OCI-LY7 (cell line): ENCODE measurements at regions not wholly inside any gene's neighbourhood (a gene's known extent, or its start where the extent isn't known, plus 50 kb on each side); places are given as distances from the start of the nearest gene placed in this dataset.
A peak's percentile ranks its signal among the peaks of the same experiment; 100 is the strongest.

Experiments
- BruUV-seq: library from RNA; stranded (reverse); fragments of 400-500 nt; replicated peaks from 2 replicates; lab custom pipeline; 2021; lab: Mats Ljungman, UMichigan
- CTCF ChIA-PET: fragments of 300-600 bp; sonication (Branson Sonifier 250); formaldehyde crosslinking; loops from one replicate; lab custom pipeline; 2022; ENCODE audit warnings: antibody characterized with exemption; ENCODE audit not compliant: unreplicated experiment; lab: Charles Lee
- POLR2A ChIA-PET: fragments of 300-600 bp; sonication (Branson Sonifier 250); formaldehyde crosslinking; loops from one replicate; lab custom pipeline; 2022; ENCODE audit warnings: antibody characterized with exemption; lab: Charles Lee
- DNase-seq: peaks from one replicate; pipeline ENCODE4 v3.0.0-alpha.2; 2015; ENCODE audit warnings: low spot score
- H2AFZ ChIP-seq: fragments of 200-600 bp; sonication (generic), shearing (Covaris generic); 2 replicates; pipeline ENCODE4 v1.6.1; 2014; ENCODE audit warnings: mild to moderate bottlenecking, antibody characterized with exemption, low read length, moderate library complexity
- H3K27ac ChIP-seq: fragments of 200-600 bp; sonication (generic); 2 replicates; pipeline ENCODE4 v1.5.1; 2014; ENCODE audit warnings: mixed run types, low read depth, mild to moderate bottlenecking, moderate library complexity, low read length, inconsistent platforms; ENCODE audit not compliant: poor library complexity, severe bottlenecking
- H3K36me3 ChIP-seq: fragments of 200-600 bp; sonication (generic); 2 replicates; pipeline ENCODE4 v1.6.1; 2014; ENCODE audit warnings: mild to moderate bottlenecking, antibody characterized with exemption, low read length, moderate library complexity, mixed read lengths; ENCODE audit not compliant: insufficient read depth
- H3K4me1 ChIP-seq: fragments of 200-600 bp; sonication (generic); 2 replicates; pipeline ENCODE4 v1.5.1; 2014; ENCODE audit warnings: mild to moderate bottlenecking, low read length; ENCODE audit not compliant: insufficient read depth, poor library complexity, severe bottlenecking
- H3K4me2 ChIP-seq: fragments of 200-600 bp; sonication (generic); 2 replicates; pipeline ENCODE4 v1.6.1; 2014; ENCODE audit warnings: mild to moderate bottlenecking, low read length
- H3K4me3 ChIP-seq: fragments of 200-600 bp; sonication (generic); 2 replicates; pipeline ENCODE4 v1.5.1; 2014; ENCODE audit warnings: mild to moderate bottlenecking, low read depth, low read length; ENCODE audit not compliant: poor library complexity, severe bottlenecking
- H3K79me2 ChIP-seq: fragments of 200-600 bp; sonication (generic); 2 replicates; pipeline ENCODE4 v1.6.1; 2016; ENCODE audit warnings: low read depth, mild to moderate bottlenecking, low read length, moderate library complexity, mixed read lengths; ENCODE audit not compliant: insufficient read depth
- H3K9me2 ChIP-seq: fragments of 200-600 bp; sonication (generic); 2 replicates; pipeline ENCODE4 v1.6.1; 2016; ENCODE audit warnings: mild to moderate bottlenecking, low read length, mixed read lengths; ENCODE audit not compliant: insufficient read depth
- H3K9me3 ChIP-seq: fragments of 200-600 bp; sonication (generic); 2 replicates; pipeline ENCODE4 v1.6.1; 2014; ENCODE audit warnings: mild to moderate bottlenecking, mixed run types, low read length, mixed read lengths
- H4K20me1 ChIP-seq: fragments of 200-600 bp; sonication (generic); 2 replicates; pipeline ENCODE4 v1.6.1; 2014; ENCODE audit warnings: mild to moderate bottlenecking, antibody characterized with exemption, low read length, moderate library complexity, mixed read lengths; ENCODE audit not compliant: insufficient read depth
- CTCF ChIP-seq: fragments of 200-600 bp; sonication (generic); conservative IDR thresholded peaks from 2 replicates; pipeline ENCODE4 v1.5.1; 2014; ENCODE audit warnings: mild to moderate bottlenecking, antibody characterized with exemption, low read length, moderate library complexity, mixed read lengths
- EZH2phosphoT487 ChIP-seq: fragments of 200-600 bp; sonication (generic); IDR thresholded peaks from 2 replicates; pipeline ENCODE4 v1.6.1; 2018; ENCODE audit warnings: low read depth, borderline replicate concordance, mild to moderate bottlenecking, mixed run types, antibody characterized with exemption, low read length, moderate library complexity, mixed read lengths
- intact Hi-C: fragments of 100-400 bp; cut with micrococcal nuclease; formaldehyde crosslinking; loops from one replicate; pipeline ENCODE4 v1.10.0; 2022; ENCODE audit not compliant: unreplicated experiment

- Histone ChIP-seq H3K4me1 (no peaks in the 10 kb centered on the region), H3K9me3 (no peaks in the 10 kb centered on the region), H3K36me3 (no peaks in the 10 kb centered on the region), H2AFZ (no peak overlapping the region), H4K20me1 (0 out of 2 replicates have a peak, but pooled peaks cover 9% of the 10 kb centered on the region), H3K27ac (no peak overlapping the region), H3K9me2 (no peaks in the 10 kb centered on the region), H3K4me2 (no peak overlapping the region), H3K4me3 (no peak overlapping the region), H3K79me2 (no peaks in the 10 kb centered on the region)
- no TSS peak for BruUV-seq
- ChIA-PET POLR2A (interaction anchor here (1.6 kb wide), 1 partner anchor 9 kb away, joined by 5 read pairs; a partner anchor contains a TSS), CTCF (interaction anchor here (1.2 kb wide), 1 partner anchor 261 kb away, joined by 3 read pairs; no protein-coding TSS in a partner anchor)
- no peak for TF ChIP-seq EZH2phosphoT487
- no peak for TF ChIP-seq CTCF
- no peak for DNase-seq
- intact Hi-C loops = loop anchor here (2.0 to 5.0 kb wide), 2 partner anchors 261 to 1283 kb away; no protein-coding TSS in a partner anchor
Observed at GRCh38 chr14:100384277-100384676, 61.1 kb downstream of the SLC25A47 start.

- BruUV-seq = no TSS peak
- H3K4me2 ChIP-seq = no peak overlapping the region
- H3K4me3 ChIP-seq = no peak overlapping the region
- CTCF ChIA-PET = interaction anchor here (0.9 to 1.2 kb wide), 2 partner anchors 261 to 277 kb away, joined by 3 read pairs; no protein-coding TSS in a partner anchor
- H3K36me3 ChIP-seq = no peaks in the 10 kb centered on the region
- no peaks in the 10 kb centered on the region for H3K4me1 ChIP-seq
- intact Hi-C loops = loop anchor here (2.0 to 5.0 kb wide), 2 partner anchors 260 to 1282 kb away; no protein-coding TSS in a partner anchor
- H3K9me3 ChIP-seq = no peaks in the 10 kb centered on the region
- DNase-seq = peak; percentile 19
- no peaks in the 10 kb centered on the region for H3K79me2 ChIP-seq
- POLR2A ChIA-PET = interaction anchor here (0.8 to 1.6 kb wide), 2 partner anchors 10 to 309 kb away, joined by 4 to 5 read pairs; a partner anchor contains a TSS
- H3K9me2 ChIP-seq = no peaks in the 10 kb centered on the region
- peak; percentile 73 for TF ChIP-seq CTCF
- no peak for TF ChIP-seq EZH2phosphoT487
- no peak overlapping the region for H3K27ac ChIP-seq
- H2AFZ ChIP-seq = no peak overlapping the region
- 0 out of 2 replicates have a peak, but pooled peaks cover 9% of the 10 kb centered on the region for H4K20me1 ChIP-seq
Observed at GRCh38 chr14:100384819-100385813, 62.0 kb downstream of the SLC25A47 start.
